ENCODE measurements at regions not wholly inside any gene's neighbourhood (a gene's known extent, or its start where the extent isn't known, plus 50 kb on each side); places are given as distances from the start of the nearest gene placed in this dataset.
A peak's percentile ranks its signal among the peaks of the same experiment; 100 is the strongest.

DNA sequence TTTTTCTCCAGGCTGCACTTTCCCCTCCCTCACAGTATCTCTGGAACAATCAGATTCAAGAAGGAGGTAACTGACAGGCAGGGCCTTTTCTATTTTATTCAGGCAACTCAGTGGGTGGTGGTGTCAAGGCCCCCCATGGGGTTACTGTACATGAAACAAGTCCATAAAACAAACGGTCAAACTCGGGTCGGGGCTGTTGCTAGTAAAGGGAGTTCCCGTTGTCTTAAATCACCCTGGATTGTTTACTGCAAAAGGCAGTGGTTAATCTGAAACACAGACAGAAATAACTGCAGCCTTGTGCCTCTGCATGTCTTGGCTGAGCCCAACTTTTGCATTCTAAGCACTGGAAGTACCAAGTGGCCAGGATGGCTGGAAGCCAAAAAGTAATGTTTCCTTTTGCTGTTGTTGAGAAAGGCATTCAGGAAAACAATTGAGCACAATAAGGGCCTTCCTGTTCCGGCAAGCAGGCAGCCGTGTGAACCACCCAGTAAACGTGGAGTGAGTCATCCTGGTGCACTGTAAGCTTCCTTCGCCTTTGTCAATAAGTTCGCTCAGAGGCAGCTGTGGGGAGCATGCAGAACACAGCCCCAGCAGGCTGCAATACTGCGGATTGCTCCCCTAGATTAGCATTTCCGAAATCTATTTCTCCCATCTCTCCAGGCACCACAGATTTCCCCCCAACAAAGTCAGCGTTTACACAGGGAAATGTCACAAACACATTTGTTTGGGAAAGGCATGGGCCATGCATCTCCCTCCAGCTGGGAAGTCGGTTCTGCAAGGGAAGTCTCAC is 149.6 kb downstream of the IRS1 start (continued):
- TF ChIP-seq, protein P1, sequence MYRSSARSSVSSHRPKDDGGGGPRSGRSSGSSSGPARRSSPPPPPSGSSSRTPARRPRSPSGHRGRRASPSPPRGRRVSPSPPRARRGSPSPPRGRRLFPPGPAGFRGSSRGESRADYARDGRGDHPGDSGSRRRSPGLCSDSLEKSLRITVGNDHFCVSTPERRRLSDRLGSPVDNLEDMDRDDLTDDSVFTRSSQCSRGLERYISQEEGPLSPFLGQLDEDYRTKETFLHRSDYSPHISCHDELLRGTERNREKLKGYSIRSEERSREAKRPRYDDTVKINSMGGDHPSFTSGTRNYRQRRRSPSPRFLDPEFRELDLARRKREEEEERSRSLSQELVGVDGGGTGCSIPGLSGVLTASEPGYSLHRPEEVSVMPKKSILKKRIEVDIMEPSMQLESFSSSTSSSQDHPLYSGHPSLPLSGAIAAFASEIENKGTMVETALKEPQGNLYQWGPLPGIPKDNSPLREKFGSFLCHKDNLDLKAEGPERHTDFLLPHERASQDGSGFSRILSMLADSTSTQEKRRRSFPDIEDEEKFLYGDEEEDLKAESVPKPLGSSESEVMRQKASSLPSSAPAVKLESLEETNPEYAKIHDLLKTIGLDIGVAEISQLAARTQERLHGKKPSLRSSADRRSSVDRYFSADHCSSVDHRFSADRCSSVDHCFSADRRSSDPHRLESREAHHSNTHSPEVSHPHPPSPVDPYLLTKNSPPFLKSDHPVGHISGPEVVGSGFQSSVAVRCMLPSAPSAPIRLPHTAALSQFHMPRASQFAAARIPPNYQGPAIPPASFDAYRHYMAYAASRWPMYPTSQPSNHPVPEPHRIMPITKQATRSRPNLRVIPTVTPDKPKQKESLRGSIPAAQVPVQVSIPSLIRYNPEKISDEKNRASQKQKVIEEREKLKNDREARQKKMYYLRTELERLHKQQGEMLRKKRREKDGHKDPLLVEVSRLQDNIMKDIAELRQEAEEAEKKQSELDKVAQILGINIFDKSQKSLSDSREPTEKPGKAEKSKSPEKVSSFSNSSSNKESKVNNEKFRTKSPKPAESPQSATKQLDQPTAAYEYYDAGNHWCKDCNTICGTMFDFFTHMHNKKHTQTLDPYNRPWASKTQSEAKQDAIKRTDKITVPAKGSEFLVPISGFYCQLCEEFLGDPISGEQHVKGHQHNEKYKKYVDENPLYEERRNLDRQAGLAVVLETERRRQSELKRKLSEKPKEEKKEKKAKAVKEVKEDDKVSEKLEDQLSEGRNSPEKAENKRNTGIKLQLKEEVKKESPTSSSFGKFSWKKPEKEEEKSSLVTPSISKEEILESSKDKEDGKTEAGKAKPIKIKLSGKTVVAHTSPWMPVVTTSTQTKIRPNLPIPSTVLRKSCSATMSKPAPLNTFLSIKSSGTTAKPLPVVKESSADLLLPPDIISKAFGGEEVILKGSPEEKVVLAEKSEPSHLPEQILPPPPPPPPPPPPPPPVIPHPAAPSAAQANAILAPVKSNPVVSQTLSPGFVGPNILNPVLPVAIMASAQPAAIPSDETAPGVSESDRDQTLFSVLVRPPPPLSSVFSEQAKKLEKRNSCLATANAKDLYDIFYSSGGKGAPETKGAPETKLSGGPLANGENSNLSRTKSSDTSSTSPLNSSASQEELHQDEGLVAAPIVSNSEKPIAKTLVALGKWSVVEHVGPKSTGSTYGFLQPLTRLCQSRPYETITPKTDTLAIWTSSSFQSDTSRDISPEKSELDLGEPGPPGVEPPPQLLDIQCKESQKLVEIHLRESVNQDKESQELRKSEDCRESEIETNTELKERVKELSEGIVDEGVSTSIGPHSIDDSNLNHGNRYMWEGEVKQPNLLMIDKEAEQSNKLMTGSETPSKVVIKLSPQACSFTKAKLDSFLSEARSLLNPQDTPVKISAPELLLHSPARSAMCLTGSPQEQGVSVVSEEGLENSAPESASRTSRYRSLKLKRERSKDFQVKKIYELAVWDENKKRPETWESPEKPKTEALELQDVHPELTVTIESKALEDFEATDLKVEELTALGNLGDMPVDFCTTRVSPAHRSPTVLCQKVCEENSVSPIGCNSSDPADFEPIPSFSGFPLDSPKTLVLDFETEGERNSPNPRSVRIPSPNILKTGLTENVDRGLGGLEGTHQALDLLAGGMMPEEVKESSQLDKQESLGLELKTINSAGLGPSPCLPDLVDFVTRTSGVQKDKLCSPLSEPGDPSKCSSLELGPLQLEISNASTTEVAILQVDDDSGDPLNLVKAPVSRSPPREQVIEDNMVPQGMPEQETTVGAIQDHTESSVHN (CRISPR knock-in tag; IDR thresholded peaks at IDR 0.05): peak; percentile 80; the same call in 1 of the 2 replicates
- TF ChIP-seq FOXK2 (IDR thresholded peaks at IDR 0.05): peak; percentile 54; the same call in 1 of the 2 replicates
- TF ChIP-seq, protein P2, sequence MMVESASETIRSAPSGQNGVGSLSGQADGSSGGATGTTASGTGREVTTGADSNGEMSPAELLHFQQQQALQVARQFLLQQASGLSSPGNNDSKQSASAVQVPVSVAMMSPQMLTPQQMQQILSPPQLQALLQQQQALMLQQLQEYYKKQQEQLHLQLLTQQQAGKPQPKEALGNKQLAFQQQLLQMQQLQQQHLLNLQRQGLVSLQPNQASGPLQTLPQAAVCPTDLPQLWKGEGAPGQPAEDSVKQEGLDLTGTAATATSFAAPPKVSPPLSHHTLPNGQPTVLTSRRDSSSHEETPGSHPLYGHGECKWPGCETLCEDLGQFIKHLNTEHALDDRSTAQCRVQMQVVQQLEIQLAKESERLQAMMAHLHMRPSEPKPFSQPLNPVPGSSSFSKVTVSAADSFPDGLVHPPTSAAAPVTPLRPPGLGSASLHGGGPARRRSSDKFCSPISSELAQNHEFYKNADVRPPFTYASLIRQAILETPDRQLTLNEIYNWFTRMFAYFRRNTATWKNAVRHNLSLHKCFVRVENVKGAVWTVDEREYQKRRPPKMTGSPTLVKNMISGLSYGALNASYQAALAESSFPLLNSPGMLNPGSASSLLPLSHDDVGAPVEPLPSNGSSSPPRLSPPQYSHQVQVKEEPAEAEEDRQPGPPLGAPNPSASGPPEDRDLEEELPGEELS (CRISPR knock-in tag; IDR thresholded peaks at IDR 0.05): peak; percentile 98
- TF ChIP-seq, protein P3, sequence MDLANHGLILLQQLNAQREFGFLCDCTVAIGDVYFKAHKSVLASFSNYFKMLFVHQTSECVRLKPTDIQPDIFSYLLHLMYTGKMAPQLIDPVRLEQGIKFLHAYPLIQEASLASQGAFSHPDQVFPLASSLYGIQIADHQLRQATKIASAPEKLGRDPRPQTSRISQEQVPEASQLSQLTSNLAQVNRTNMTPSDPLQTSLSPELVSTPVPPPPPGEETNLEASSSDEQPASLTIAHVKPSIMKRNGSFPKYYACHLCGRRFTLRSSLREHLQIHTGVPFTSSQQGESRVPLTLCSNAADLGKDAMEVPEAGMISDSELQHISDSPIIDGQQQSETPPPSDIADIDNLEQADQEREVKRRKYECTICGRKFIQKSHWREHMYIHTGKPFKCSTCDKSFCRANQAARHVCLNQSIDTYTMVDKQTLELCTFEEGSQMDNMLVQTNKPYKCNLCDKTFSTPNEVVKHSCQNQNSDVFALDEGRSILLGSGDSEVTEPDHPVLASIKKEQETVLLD (CRISPR knock-in tag; IDR thresholded peaks at IDR 0.05; ENCODE audit: low read depth): no peak
- TF ChIP-seq, protein P4, sequence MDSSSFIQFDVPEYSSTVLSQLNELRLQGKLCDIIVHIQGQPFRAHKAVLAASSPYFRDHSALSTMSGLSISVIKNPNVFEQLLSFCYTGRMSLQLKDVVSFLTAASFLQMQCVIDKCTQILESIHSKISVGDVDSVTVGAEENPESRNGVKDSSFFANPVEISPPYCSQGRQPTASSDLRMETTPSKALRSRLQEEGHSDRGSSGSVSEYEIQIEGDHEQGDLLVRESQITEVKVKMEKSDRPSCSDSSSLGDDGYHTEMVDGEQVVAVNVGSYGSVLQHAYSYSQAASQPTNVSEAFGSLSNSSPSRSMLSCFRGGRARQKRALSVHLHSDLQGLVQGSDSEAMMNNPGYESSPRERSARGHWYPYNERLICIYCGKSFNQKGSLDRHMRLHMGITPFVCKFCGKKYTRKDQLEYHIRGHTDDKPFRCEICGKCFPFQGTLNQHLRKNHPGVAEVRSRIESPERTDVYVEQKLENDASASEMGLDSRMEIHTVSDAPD (CRISPR knock-in tag; IDR thresholded peaks at IDR 0.05): no peak
- TF ChIP-seq ZNF3 (CRISPR knock-in tag; IDR thresholded peaks at IDR 0.05): no peak
- TF ChIP-seq, protein P5, sequence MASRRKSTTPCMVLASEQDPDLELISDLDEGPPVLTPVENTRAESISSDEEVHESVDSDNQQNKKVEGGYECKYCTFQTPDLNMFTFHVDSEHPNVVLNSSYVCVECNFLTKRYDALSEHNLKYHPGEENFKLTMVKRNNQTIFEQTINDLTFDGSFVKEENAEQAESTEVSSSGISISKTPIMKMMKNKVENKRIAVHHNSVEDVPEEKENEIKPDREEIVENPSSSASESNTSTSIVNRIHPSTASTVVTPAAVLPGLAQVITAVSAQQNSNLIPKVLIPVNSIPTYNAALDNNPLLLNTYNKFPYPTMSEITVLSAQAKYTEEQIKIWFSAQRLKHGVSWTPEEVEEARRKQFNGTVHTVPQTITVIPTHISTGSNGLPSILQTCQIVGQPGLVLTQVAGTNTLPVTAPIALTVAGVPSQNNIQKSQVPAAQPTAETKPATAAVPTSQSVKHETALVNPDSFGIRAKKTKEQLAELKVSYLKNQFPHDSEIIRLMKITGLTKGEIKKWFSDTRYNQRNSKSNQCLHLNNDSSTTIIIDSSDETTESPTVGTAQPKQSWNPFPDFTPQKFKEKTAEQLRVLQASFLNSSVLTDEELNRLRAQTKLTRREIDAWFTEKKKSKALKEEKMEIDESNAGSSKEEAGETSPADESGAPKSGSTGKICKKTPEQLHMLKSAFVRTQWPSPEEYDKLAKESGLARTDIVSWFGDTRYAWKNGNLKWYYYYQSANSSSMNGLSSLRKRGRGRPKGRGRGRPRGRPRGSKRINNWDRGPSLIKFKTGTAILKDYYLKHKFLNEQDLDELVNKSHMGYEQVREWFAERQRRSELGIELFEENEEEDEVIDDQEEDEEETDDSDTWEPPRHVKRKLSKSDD (CRISPR knock-in tag; IDR thresholded peaks at IDR 0.05; ENCODE audit: low read depth): 0 out of 2 replicates have a peak, but pooled peaks have one; percentile 47
- TF ChIP-seq, protein P6, sequence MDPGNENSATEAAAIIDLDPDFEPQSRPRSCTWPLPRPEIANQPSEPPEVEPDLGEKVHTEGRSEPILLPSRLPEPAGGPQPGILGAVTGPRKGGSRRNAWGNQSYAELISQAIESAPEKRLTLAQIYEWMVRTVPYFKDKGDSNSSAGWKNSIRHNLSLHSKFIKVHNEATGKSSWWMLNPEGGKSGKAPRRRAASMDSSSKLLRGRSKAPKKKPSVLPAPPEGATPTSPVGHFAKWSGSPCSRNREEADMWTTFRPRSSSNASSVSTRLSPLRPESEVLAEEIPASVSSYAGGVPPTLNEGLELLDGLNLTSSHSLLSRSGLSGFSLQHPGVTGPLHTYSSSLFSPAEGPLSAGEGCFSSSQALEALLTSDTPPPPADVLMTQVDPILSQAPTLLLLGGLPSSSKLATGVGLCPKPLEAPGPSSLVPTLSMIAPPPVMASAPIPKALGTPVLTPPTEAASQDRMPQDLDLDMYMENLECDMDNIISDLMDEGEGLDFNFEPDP (CRISPR knock-in tag; conservative IDR thresholded peaks at IDR 0.05): no peak
- no peak for TF ChIP-seq ZNF841 (CRISPR knock-in tag; IDR thresholded peaks at IDR 0.05; ENCODE audit: borderline replicate concordance)
- TF ChIP-seq KDM1A (CRISPR knock-in tag; IDR thresholded peaks at IDR 0.05): 0 out of 2 replicates have a peak, but pooled peaks have one; percentile 21
